Activated B cell treated with CpG ODN at 0.5 μM for 24 hours (primary cell): ENCODE measurements at regions not wholly inside any gene's neighbourhood (a gene's known extent, or its start where the extent isn't known, plus 50 kb on each side); places are given as distances from the start of the nearest gene placed in this dataset.

ENCODE experiments used
- ATAC-seq: fragments of 200-7000 bp; cut with Tn5 transposase; one replicate; pipeline ENCODE4 v1.10.0; 2021; ENCODE audit warnings: low read depth, mild to moderate bottlenecking, moderate library complexity
- CTCF ChIA-PET: fragments of 350-600 bp; sonication (Branson Sonifier 250); formaldehyde crosslinking; loops from one replicate; lab custom pipeline; 2021; ENCODE audit warnings: antibody characterized with exemption; lab: Charles Lee
- POLR2A ChIA-PET: fragments of 350-600 bp; sonication (Branson Sonifier 250); formaldehyde crosslinking; loops from one replicate; lab custom pipeline; 2021; ENCODE audit warnings: antibody characterized with exemption; lab: Charles Lee
- DNase-seq: peaks from one replicate; pipeline ENCODE4 v3.0.0; 2022
- H3K27ac Mint-ChIP-seq: one replicate; pipeline ENCODE4 v1.8.0; 2020; ENCODE audit warnings: mixed read lengths
- H3K27me3 Mint-ChIP-seq: one replicate; pipeline ENCODE4 v1.8.0; 2021; ENCODE audit warnings: mixed read lengths
- H3K36me3 Mint-ChIP-seq: one replicate; pipeline ENCODE4 v1.8.0; 2021; ENCODE audit warnings: low read depth, mixed read lengths
- H3K4me1 Mint-ChIP-seq: one replicate; pipeline ENCODE4 v1.8.0; 2021; ENCODE audit warnings: mixed read lengths
- H3K4me3 Mint-ChIP-seq: one replicate; pipeline ENCODE4 v1.8.0; 2020; ENCODE audit warnings: mild to moderate bottlenecking, mixed read lengths
- H3K9me3 Mint-ChIP-seq: one replicate; pipeline ENCODE4 v1.8.0; 2020; ENCODE audit warnings: mixed read lengths
- CTCF ChIP-seq: fragments of 200-600 bp; IDR thresholded peaks from one replicate; pipeline ENCODE4 v1.8.0; 2022; ENCODE audit warnings: antibody characterized with exemption, mild to moderate bottlenecking
- intact Hi-C: fragments of 100-400 bp; cut with micrococcal nuclease; formaldehyde crosslinking; loops from one replicate; pipeline ENCODE4 v1.15.1; 2024

GRCh38 chr12:60197589-60197988, 601.8 kb downstream of the SLC16A7 start:
- no peak for ATAC-seq
- ChIA-PET POLR2A (no interaction called here), CTCF (no interaction called here)
- intact Hi-C loops, result no loop called here
- no peak for TF ChIP-seq CTCF
- no peak for DNase-seq
- Mint-ChIP-seq H3K4me1 (no peaks in the 10 kb centered on the region), H3K4me3 (no peak overlapping the region), H3K27me3 (no peaks in the 10 kb centered on the region), H3K27ac (no peak overlapping the region), H3K9me3 (peaks cover 2% of the 10 kb centered on the region), H3K36me3 (no peaks in the 10 kb centered on the region)

GRCh38 chr12:60201891-60202290, 606.1 kb downstream of the SLC16A7 start:
- H3K27me3 Mint-ChIP-seq, result no peaks in the 10 kb centered on the region
- H3K36me3 Mint-ChIP-seq, result no peaks in the 10 kb centered on the region
- POLR2A ChIA-PET, result no interaction called here
- no peak for TF ChIP-seq CTCF
- ATAC-seq (no peak), DNase-seq (no peak)
- H3K27ac Mint-ChIP-seq, result no peak overlapping the region
- intact Hi-C loops, result no loop called here
- CTCF ChIA-PET, result no interaction called here
- H3K4me1 Mint-ChIP-seq, result no peaks in the 10 kb centered on the region
- H3K9me3 Mint-ChIP-seq, result peaks cover 6% of the 10 kb centered on the region
- H3K4me3 Mint-ChIP-seq, result no peak overlapping the region

- no peak for TF ChIP-seq CTCF
- Mint-ChIP-seq H3K27ac (no peak overlapping the region), H3K9me3 (peaks cover 4% of the 10 kb centered on the region), H3K4me1 (no peaks in the 10 kb centered on the region), H3K4me3 (no peak overlapping the region), H3K36me3 (no peaks in the 10 kb centered on the region), H3K27me3 (no peaks in the 10 kb centered on the region)
- DNase-seq (no peak), ATAC-seq (no peak)
- POLR2A ChIA-PET, result no interaction called here
- intact Hi-C loops, result no loop called here
- CTCF ChIA-PET, result no interaction called here
Measured at GRCh38 chr12:60205500-60205899, 609.7 kb downstream of the SLC16A7 start.

- H3K9me3 Mint-ChIP-seq, result peaks cover 2% of the 10 kb centered on the region
- ChIA-PET CTCF (no interaction called here), POLR2A (no interaction called here)
- no peak for ATAC-seq
- no peaks in the 10 kb centered on the region for H3K4me1 Mint-ChIP-seq
- no peak overlapping the region for H3K27ac Mint-ChIP-seq
- no peaks in the 10 kb centered on the region for H3K36me3 Mint-ChIP-seq
- DNase-seq, result no peak
- no peaks in the 10 kb centered on the region for H3K27me3 Mint-ChIP-seq
- intact Hi-C loops, result no loop called here
- no peak overlapping the region for H3K4me3 Mint-ChIP-seq
- no peak for TF ChIP-seq CTCF
Measured at GRCh38 chr12:60209521-60209920, 613.7 kb downstream of the SLC16A7 start.

- ChIA-PET CTCF (no interaction called here), POLR2A (no interaction called here)
- intact Hi-C loops, result no loop called here
Measured at GRCh38 chr12:60209933-60210332, 614.1 kb downstream of the SLC16A7 start.

More at GRCh38 chr12:60209933-60210332, 614.1 kb downstream of the SLC16A7 start:
- H3K27me3 Mint-ChIP-seq, result no peaks in the 10 kb centered on the region
- H3K36me3 Mint-ChIP-seq, result no peaks in the 10 kb centered on the region
- DNase-seq (no peak), ATAC-seq (no peak)
- TF ChIP-seq CTCF, result no peak
- no peaks in the 10 kb centered on the region for H3K4me1 Mint-ChIP-seq
- peaks cover 2% of the 10 kb centered on the region for H3K9me3 Mint-ChIP-seq
- no peak overlapping the region for H3K27ac Mint-ChIP-seq
- no peak overlapping the region for H3K4me3 Mint-ChIP-seq
